PFSK-1 (cell line): ENCODE measurements at regions not wholly inside any gene's neighbourhood (a gene's known extent, or its start where the extent isn't known, plus 50 kb on each side); places are given as distances from the start of the nearest gene placed in this dataset.

Experiments used
- FOXP2 ChIP-seq: optimal IDR thresholded peaks from 2 replicates; pipeline ENCODE3; 2011; ENCODE audit warnings: borderline replicate concordance, control low read depth, inconsistent platforms; ENCODE audit not compliant: insufficient read depth; ENCODE audit errors: extremely low read length, extremely low read depth
- POLR2AphosphoS5 ChIP-seq: IDR thresholded peaks from 2 replicates; pipeline ENCODE4 v1.6.1; 2012; ENCODE audit warnings: low read depth, mild to moderate bottlenecking, control low read depth, low read length, moderate library complexity
- REST ChIP-seq, 2 experiments: IDR thresholded peaks; 2 replicates each; pipeline versions ENCODE4 v1.6.1 to v1.8.0; 2011 to 2012; ENCODE audit warnings: low read depth in 2 of 2, low read length in 2 of 2, control low read depth in 1 of 2, inconsistent platforms in 1 of 2, mild to moderate bottlenecking in 1 of 2, moderate library complexity in 1 of 2; ENCODE audit not compliant: insufficient read depth in 1 of 2
- SIN3A ChIP-seq: IDR thresholded peaks from 2 replicates; pipeline ENCODE4 v1.6.1; 2012; ENCODE audit warnings: mild to moderate bottlenecking, low read length, moderate library complexity, borderline replicate concordance; ENCODE audit not compliant: insufficient read depth
- TAF1 ChIP-seq: IDR thresholded peaks from 2 replicates; pipeline ENCODE4 v1.6.1; 2012; ENCODE audit warnings: low read length, control low read depth, borderline replicate concordance; ENCODE audit not compliant: insufficient read depth

DNA sequence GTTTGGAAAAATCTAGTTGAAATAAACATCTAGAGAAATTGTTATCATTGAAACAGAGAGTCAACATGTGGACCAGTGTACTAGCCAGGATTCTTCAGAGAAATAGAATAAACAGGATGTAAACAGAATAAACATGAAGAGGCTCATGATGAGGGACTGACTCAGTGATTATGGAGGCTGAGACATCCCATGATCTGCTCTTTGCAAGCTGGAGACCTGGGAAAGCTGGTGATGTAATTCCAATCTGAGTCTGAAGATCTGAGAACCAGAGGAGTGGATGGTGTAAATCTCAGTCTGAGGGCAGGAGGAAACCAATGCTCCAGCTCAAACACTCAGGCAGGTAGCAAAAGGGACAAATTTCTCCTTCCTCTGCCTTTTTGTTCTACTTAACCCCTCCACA, 62.9 kb upstream of the FAM180A start:
- no peak for TF ChIP-seq REST (IDR thresholded peaks at IDR 0.05; ENCODE audit: insufficient read depth in 1 of 2, low read depth in 2 of 2, low read length in 2 of 2)
- TF ChIP-seq POLR2AphosphoS5: no peak
- TF ChIP-seq TAF1: no peak
- no peak for TF ChIP-seq SIN3A
- no peak for TF ChIP-seq FOXP2
